ENCODE measurements at regions not wholly inside any gene's neighbourhood (a gene's known extent, or its start where the extent isn't known, plus 50 kb on each side); places are given as distances from the start of the nearest gene placed in this dataset.

GRCh38 chr1:98298319-98298718 is 363.2 kb upstream of the SNX7 start:
- DNase-seq (ENCODE audit: low spot score): no peak
- in situ Hi-C loops (cut with MboI; ENCODE audit: low sequenced_read_pairs, unreplicated experiment): no loop called here
- TF ChIP-seq, protein P1, sequence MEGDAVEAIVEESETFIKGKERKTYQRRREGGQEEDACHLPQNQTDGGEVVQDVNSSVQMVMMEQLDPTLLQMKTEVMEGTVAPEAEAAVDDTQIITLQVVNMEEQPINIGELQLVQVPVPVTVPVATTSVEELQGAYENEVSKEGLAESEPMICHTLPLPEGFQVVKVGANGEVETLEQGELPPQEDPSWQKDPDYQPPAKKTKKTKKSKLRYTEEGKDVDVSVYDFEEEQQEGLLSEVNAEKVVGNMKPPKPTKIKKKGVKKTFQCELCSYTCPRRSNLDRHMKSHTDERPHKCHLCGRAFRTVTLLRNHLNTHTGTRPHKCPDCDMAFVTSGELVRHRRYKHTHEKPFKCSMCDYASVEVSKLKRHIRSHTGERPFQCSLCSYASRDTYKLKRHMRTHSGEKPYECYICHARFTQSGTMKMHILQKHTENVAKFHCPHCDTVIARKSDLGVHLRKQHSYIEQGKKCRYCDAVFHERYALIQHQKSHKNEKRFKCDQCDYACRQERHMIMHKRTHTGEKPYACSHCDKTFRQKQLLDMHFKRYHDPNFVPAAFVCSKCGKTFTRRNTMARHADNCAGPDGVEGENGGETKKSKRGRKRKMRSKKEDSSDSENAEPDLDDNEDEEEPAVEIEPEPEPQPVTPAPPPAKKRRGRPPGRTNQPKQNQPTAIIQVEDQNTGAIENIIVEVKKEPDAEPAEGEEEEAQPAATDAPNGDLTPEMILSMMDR (IDR thresholded peaks at IDR 0.05; ENCODE audit: borderline replicate concordance, control extremely low read depth, extremely low read depth, insufficient read depth, missing control alignments): no peak

GRCh38 chr1:98296681-98297080 is 364.8 kb upstream of the SNX7 start:
- in situ Hi-C loops (cut with MboI; ENCODE audit: low sequenced_read_pairs, unreplicated experiment): no loop called here
- TF ChIP-seq, protein P1 (IDR thresholded peaks at IDR 0.05; ENCODE audit: borderline replicate concordance, control extremely low read depth, extremely low read depth, insufficient read depth, missing control alignments): no peak
- DNase-seq (ENCODE audit: low spot score): no peak

- in situ Hi-C loops (cut with MboI; ENCODE audit: low sequenced_read_pairs, unreplicated experiment): no loop called here
- TF ChIP-seq, protein P1 (IDR thresholded peaks at IDR 0.05; ENCODE audit: borderline replicate concordance, control extremely low read depth, extremely low read depth, insufficient read depth, missing control alignments): no peak
- DNase-seq (ENCODE audit: low spot score): no peak
Measured at GRCh38 chr1:98294127-98294526, 367.4 kb upstream of the SNX7 start.

GRCh38 chr1:98292994-98293393 is 368.5 kb upstream of the SNX7 start:
- DNase-seq (ENCODE audit: low spot score): no peak
- in situ Hi-C loops (cut with MboI; ENCODE audit: low sequenced_read_pairs, unreplicated experiment): no loop called here
- TF ChIP-seq, protein P1 (IDR thresholded peaks at IDR 0.05; ENCODE audit: borderline replicate concordance, control extremely low read depth, extremely low read depth, insufficient read depth, missing control alignments): no peak

GRCh38 chr1:98289311-98289710 is 368.5 kb upstream of the DPYD start:
- DNase-seq (ENCODE audit: low spot score): no peak
- TF ChIP-seq, protein P1 (IDR thresholded peaks at IDR 0.05; ENCODE audit: borderline replicate concordance, control extremely low read depth, extremely low read depth, insufficient read depth, missing control alignments): no peak
- in situ Hi-C loops (cut with MboI; ENCODE audit: low sequenced_read_pairs, unreplicated experiment): no loop called here

- in situ Hi-C loops (cut with MboI; ENCODE audit: low sequenced_read_pairs, unreplicated experiment): no loop called here
- no peak for DNase-seq (ENCODE audit: low spot score)
- TF ChIP-seq, protein P1 (IDR thresholded peaks at IDR 0.05; ENCODE audit: borderline replicate concordance, control extremely low read depth, extremely low read depth, insufficient read depth, missing control alignments): no peak
Measured at GRCh38 chr1:98288494-98288893, 367.7 kb upstream of the DPYD start.

DNA sequence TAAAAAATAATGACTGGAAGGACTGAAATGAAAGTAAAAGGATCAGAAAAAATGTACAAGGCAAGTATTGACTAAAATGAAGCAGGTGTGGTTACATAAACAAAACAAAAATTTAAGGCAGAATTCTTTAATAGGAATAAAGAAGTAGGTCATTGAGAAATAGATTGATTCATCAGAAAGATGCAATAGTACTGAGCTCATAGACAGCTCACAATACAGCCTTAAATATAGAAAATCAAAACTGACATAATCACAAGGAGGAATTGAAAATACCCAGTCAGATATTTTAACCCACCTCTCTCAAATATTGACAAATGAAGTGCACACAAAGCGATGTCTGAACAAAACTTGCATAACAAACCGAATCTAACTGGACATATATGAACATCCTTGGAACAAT is 366.8 kb upstream of the DPYD start:
- no peak for DNase-seq (ENCODE audit: low spot score)
- TF ChIP-seq, protein P1 (IDR thresholded peaks at IDR 0.05; ENCODE audit: borderline replicate concordance, control extremely low read depth, extremely low read depth, insufficient read depth, missing control alignments): no peak
- in situ Hi-C loops (cut with MboI; ENCODE audit: low sequenced_read_pairs, unreplicated experiment): no loop called here

Data from GM13976 (cell line).